IMR-90 (cell line): ENCODE measurements at regions not wholly inside any gene's neighbourhood (a gene's known extent, or its start where the extent isn't known, plus 50 kb on each side); places are given as distances from the start of the nearest gene placed in this dataset.

Source experiments
- ATAC-seq: fragments of 200-7000 bp; cut with Tn5 transposase; 2 replicates; pipeline ENCODE4 v1.9.1; 2020; ENCODE audit warnings: low read depth, mild to moderate bottlenecking, moderate library complexity
- BruUV-seq: library from RNA; stranded (reverse); fragments of 400-500 nt; replicated peaks from 2 replicates; lab custom pipeline; 2021; lab: Mats Ljungman, UMichigan
- CTCF ChIA-PET: fragments of 300-600 bp; formaldehyde crosslinking; extraction: SDS; loops from one replicate; lab custom pipeline; 2021; ENCODE audit warnings: antibody characterized with exemption; lab: Yijun Ruan, JAX
- POLR2A ChIA-PET: fragments of 300-600 bp; sonication (Branson Sonifier 250); formaldehyde crosslinking; loops from one replicate; lab custom pipeline; 2022; ENCODE audit warnings: antibody characterized with exemption; ENCODE audit not compliant: unreplicated experiment; lab: Charles Lee
- DNase-seq: peaks from one replicate; pipeline ENCODE4 v3.0.0; 2013
- H2AFZ ChIP-seq: replicated peaks from 2 replicates; pipeline ENCODE3; 2013; ENCODE audit warnings: low read length, mild to moderate bottlenecking; ENCODE audit not compliant: poor library complexity
- H2AK5ac ChIP-seq: 2 replicates; pipeline ENCODE4 v1.6.1; 2013; ENCODE audit warnings: low read depth, low read length, inconsistent platforms
- H2AK9ac ChIP-seq: replicated peaks from 2 replicates; pipeline ENCODE3; 2013; ENCODE audit warnings: mild to moderate bottlenecking, low read depth, low read length, moderate library complexity; ENCODE audit not compliant: poor library complexity
- H2BK120ac ChIP-seq: 2 replicates; pipeline ENCODE4 v1.6.1; 2013; ENCODE audit warnings: low read depth, low read length, inconsistent platforms
- H2BK15ac ChIP-seq: 3 replicates; pipeline ENCODE4 v1.6.1; 2013; ENCODE audit warnings: low read depth, low read length, inconsistent platforms
- H2BK20ac ChIP-seq: 2 replicates; pipeline ENCODE4 v1.6.1; 2013; ENCODE audit warnings: low read depth, mild to moderate bottlenecking, inconsistent platforms, low read length, moderate library complexity
- H2BK5ac ChIP-seq: 2 replicates; pipeline ENCODE4 v1.6.1; 2013; ENCODE audit warnings: mild to moderate bottlenecking, low read depth, low read length, inconsistent platforms; ENCODE audit not compliant: poor library complexity, severe bottlenecking
- H3K14ac ChIP-seq: replicated peaks from 2 replicates; pipeline ENCODE4 v1.6.1; 2013; ENCODE audit warnings: low read depth, low read length, inconsistent platforms
- H3K18ac ChIP-seq: 2 replicates; pipeline ENCODE4 v1.6.1; 2013; ENCODE audit warnings: low read depth, low read length, control low read depth
- H3K23ac ChIP-seq: 2 replicates; pipeline ENCODE4 v1.6.1; 2013; ENCODE audit warnings: low read depth, low read length, inconsistent platforms
- H3K27ac ChIP-seq: 2 replicates; pipeline ENCODE4 v1.5.1; 2013; ENCODE audit warnings: mild to moderate bottlenecking, control low read depth, low read length; ENCODE audit not compliant: insufficient read depth
- H3K27me3 ChIP-seq: 2 replicates; pipeline ENCODE4 v1.6.1; 2013; ENCODE audit warnings: low read length; ENCODE audit not compliant: control insufficient read depth, insufficient read depth
- H3K36me3 ChIP-seq: 2 replicates; pipeline ENCODE4 v1.6.1; 2013; ENCODE audit warnings: low read length, mixed read lengths; ENCODE audit not compliant: control insufficient read depth, insufficient read depth
- H3K4ac ChIP-seq: 2 replicates; pipeline ENCODE4 v1.6.1; 2013; ENCODE audit warnings: low read depth, low read length, inconsistent platforms
- H3K4me1 ChIP-seq: 2 replicates; pipeline ENCODE4 v1.6.1; 2013; ENCODE audit warnings: low read length, mixed read lengths; ENCODE audit not compliant: control insufficient read depth, insufficient read depth
- H3K4me2 ChIP-seq: 2 replicates; pipeline ENCODE4 v1.6.1; 2013; ENCODE audit warnings: low read depth, mild to moderate bottlenecking, control low read depth, low read length, moderate library complexity
- H3K4me3 ChIP-seq: 2 replicates; pipeline ENCODE4 v1.5.1; 2013; ENCODE audit warnings: low read depth, mild to moderate bottlenecking, control low read depth, low read length, moderate library complexity; ENCODE audit not compliant: insufficient read depth
- H3K56ac ChIP-seq: 2 replicates; pipeline ENCODE4 v1.6.1; 2013; ENCODE audit warnings: low read length, inconsistent platforms; ENCODE audit not compliant: insufficient read depth; ENCODE audit errors: extremely low read depth
- H3K79me1 ChIP-seq, 2 experiments: 2 replicates each; pipeline ENCODE4 v1.6.1; 2013; ENCODE audit warnings: low read length in 2 of 2, inconsistent platforms in 1 of 2, low read depth in 1 of 2
- H3K9ac ChIP-seq: 2 replicates; pipeline ENCODE4 v1.6.1; 2013; ENCODE audit warnings: low read depth, low read length, control low read depth
- H3K9me1 ChIP-seq: 2 replicates; pipeline ENCODE4 v1.6.1; 2013; ENCODE audit warnings: low read length, inconsistent platforms; ENCODE audit not compliant: insufficient read depth
- H3K9me3 ChIP-seq: 2 replicates; pipeline ENCODE4 v1.6.1; 2013; ENCODE audit warnings: low read length; ENCODE audit not compliant: control insufficient read depth, insufficient read depth
- H4K20me1 ChIP-seq: 2 replicates; pipeline ENCODE4 v1.6.1; 2013; ENCODE audit warnings: low read length, inconsistent platforms; ENCODE audit not compliant: insufficient read depth
- H4K5ac ChIP-seq: 2 replicates; pipeline ENCODE4 v1.6.1; 2013; ENCODE audit warnings: mild to moderate bottlenecking, low read depth, low read length, control low read depth
- H4K8ac ChIP-seq, 2 experiments: 2 replicates each; pipeline ENCODE4 v1.6.1; 2013; ENCODE audit warnings: low read depth in 2 of 2, low read length in 2 of 2, control low read depth in 1 of 2, inconsistent platforms in 1 of 2
- H4K91ac ChIP-seq: 2 replicates; pipeline ENCODE4 v1.6.1; 2013; ENCODE audit warnings: low read depth, low read length, inconsistent platforms; ENCODE audit not compliant: insufficient read depth
- BHLHE40 ChIP-seq: fragments of 150-350 bp; IDR thresholded peaks from 2 replicates; pipeline ENCODE4 v1.6.1; 2016; ENCODE audit warnings: mild to moderate bottlenecking, low read depth, low read length
- CEBPB ChIP-seq: IDR thresholded peaks from 2 replicates; pipeline ENCODE4 v1.6.1; 2012; ENCODE audit warnings: low read depth, low read length, improper control_type of control experiment
- CHD1 ChIP-seq: IDR thresholded peaks from 2 replicates; pipeline ENCODE4 v1.6.1; 2012; ENCODE audit warnings: low read depth, low read length, improper control_type of control experiment
- CTCF ChIP-seq: conservative IDR thresholded peaks from 2 replicates; pipeline ENCODE4 v1.5.1; 2012; ENCODE audit warnings: mild to moderate bottlenecking, low read depth, low read length, improper control_type of control experiment
- ELK1 ChIP-seq: fragments of 150-350 bp; IDR thresholded peaks from 2 replicates; pipeline ENCODE4 v1.6.1; 2016; ENCODE audit warnings: low read depth, mild to moderate bottlenecking, low read length, moderate library complexity, borderline replicate concordance
- FOS ChIP-seq: fragments of 150-350 bp; IDR thresholded peaks from 2 replicates; pipeline ENCODE4 v1.6.1; 2016; ENCODE audit warnings: low read depth, low read length
- MAFK ChIP-seq: IDR thresholded peaks from 2 replicates; pipeline ENCODE4 v1.6.1; 2012; ENCODE audit warnings: low read depth, low read length, improper control_type of control experiment
- MAZ ChIP-seq: IDR thresholded peaks from 2 replicates; pipeline ENCODE4 v1.6.1; 2012; ENCODE audit warnings: low read depth, mild to moderate bottlenecking, low read length, improper control_type of control experiment, moderate library complexity, borderline replicate concordance
- MXI1 ChIP-seq: IDR thresholded peaks from 2 replicates; pipeline ENCODE4 v1.6.1; 2012; ENCODE audit warnings: low read depth, mild to moderate bottlenecking, low read length, moderate library complexity, borderline replicate concordance
- NFE2L2 ChIP-seq: fragments of 150-350 bp; IDR thresholded peaks from 2 replicates; pipeline ENCODE4 v1.6.1; 2016; ENCODE audit warnings: low read depth, mild to moderate bottlenecking, low read length
- POLR2A ChIP-seq: IDR thresholded peaks from 2 replicates; pipeline ENCODE4 v1.6.1; 2012; ENCODE audit warnings: mild to moderate bottlenecking, low read depth, low read length
- RCOR1 ChIP-seq: IDR thresholded peaks from 2 replicates; pipeline ENCODE4 v1.6.1; 2012; ENCODE audit warnings: mild to moderate bottlenecking, low read length, improper control_type of control experiment; ENCODE audit not compliant: insufficient replicate concordance
- RFX5 ChIP-seq: IDR thresholded peaks from 2 replicates; pipeline ENCODE4 v1.8.0; 2012; ENCODE audit warnings: low read depth, mild to moderate bottlenecking, low read length, moderate library complexity
- SMC3 ChIP-seq: fragments of 150-350 bp; IDR thresholded peaks from 2 replicates; pipeline ENCODE4 v1.6.1; 2016; ENCODE audit warnings: low read depth, mild to moderate bottlenecking, antibody characterized with exemption, low read length, moderate library complexity
- USF2 ChIP-seq: fragments of 150-350 bp; IDR thresholded peaks from 2 replicates; pipeline ENCODE4 v1.6.1; 2017; ENCODE audit warnings: mild to moderate bottlenecking, antibody characterized with exemption, low read length, low read depth
- WGBS, 2 experiments: methylation state at CpG; one replicate each; pipeline versions ENCODE4 v1.1.5 to v1.1.7; 2013; ENCODE audit warnings: missing lambda C conversion rate in 2 of 2; ENCODE audit not compliant: insufficient read length in 1 of 2; ENCODE audit errors: extremely low coverage in 2 of 2; 5-methylcytosine and 5-hydroxymethylcytosine counted together
- dilution Hi-C: fragments of 300-500 bp; cut with HindIII; formaldehyde crosslinking; loops from one replicate; pipeline ENCODE4 v1.14.3; 2018; ENCODE audit warnings: low sequenced_read_pairs; ENCODE audit not compliant: unreplicated experiment
- in situ Hi-C: fragments of 300-500 bp; cut with MboI; formaldehyde crosslinking; loops from 3 replicates; pipeline ENCODE4 v1.14.3; 2019; ENCODE audit warnings: low sequenced_read_pairs, inconsistent platforms, mixed read lengths
- intact Hi-C: fragments of 100-400 bp; cut with micrococcal nuclease; formaldehyde crosslinking; loops from 2 replicates; pipeline ENCODE4 v1.10.0; 2022

DNA sequence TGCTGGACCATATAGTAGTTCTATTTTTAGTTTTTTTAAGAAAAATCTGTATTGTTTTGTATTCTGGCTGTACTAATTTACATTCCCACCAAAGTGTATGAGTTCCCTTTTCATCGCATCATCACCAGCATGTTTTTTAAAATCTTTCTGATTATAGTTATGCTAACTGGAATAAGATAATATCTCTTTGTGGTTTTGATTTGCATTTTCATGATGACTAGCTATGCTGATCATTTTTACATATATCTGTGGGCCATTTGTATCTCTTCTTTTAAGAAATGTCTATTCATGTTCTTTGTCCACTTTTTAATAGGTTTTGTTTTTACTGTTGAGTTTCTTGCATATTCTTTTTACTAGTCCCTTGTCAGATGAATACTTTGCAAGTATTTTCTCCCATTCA is 238.0 kb downstream of the FBXO4 start:
- Histone ChIP-seq H3K27ac (no peak overlapping the region), H3K9me3 (no peaks in the 10 kb centered on the region), H2BK20ac (no peak overlapping the region), H4K8ac (no peak overlapping the region), H3K27me3 (no peaks in the 10 kb centered on the region), H2AK5ac (no peak overlapping the region), H2AFZ (no peak overlapping the region), H3K9ac (no peak overlapping the region), H3K18ac (no peak overlapping the region), H3K23ac (no peak overlapping the region), H2AK9ac (no peak overlapping the region), H3K4ac (no peak overlapping the region), H3K36me3 (no peaks in the 10 kb centered on the region), H4K20me1 (no peaks in the 10 kb centered on the region), H3K4me1 (no peaks in the 10 kb centered on the region), H2BK120ac (no peak overlapping the region), H3K4me3 (no peak overlapping the region), H3K4me2 (no peak overlapping the region), H4K91ac (no peak overlapping the region), H4K5ac (no peak overlapping the region), H2BK15ac (no peak overlapping the region), H2BK5ac (no peak overlapping the region), H3K9me1 (no peaks in the 10 kb centered on the region), H3K56ac (no peak overlapping the region), H3K79me1 (no peaks in the 10 kb centered on the region), H3K14ac (no peak overlapping the region)
- in situ Hi-C loops (no loop called here), intact Hi-C loops (no loop called here), dilution Hi-C loops (no loop called here)
- ATAC-seq (no peak), DNase-seq (no peak)
- POLR2A ChIA-PET = no interaction called here
- BruUV-seq = no TSS peak
- CTCF ChIA-PET = no interaction called here
- no peak for TF ChIP-seq CEBPB
- no peak for TF ChIP-seq RCOR1
- TF ChIP-seq CTCF = no peak
- TF ChIP-seq MAFK = no peak
- no peak for TF ChIP-seq ELK1
- no peak for TF ChIP-seq RFX5
- TF ChIP-seq FOS = no peak
- TF ChIP-seq BHLHE40 = no peak
- TF ChIP-seq NFE2L2 = no peak
- TF ChIP-seq CHD1 = no peak
- no peak for TF ChIP-seq USF2
- TF ChIP-seq MAZ = no peak
- TF ChIP-seq MXI1 = no peak
- no peak for TF ChIP-seq SMC3
- no peak for TF ChIP-seq POLR2A
- WGBS, 2 experiments = no CpG with 5 or more reads among the region's 1 CpG
